Endothelial cell of umbilical vein (primary cell): ENCODE measurements at regions not wholly inside any gene's neighbourhood (a gene's known extent, or its start where the extent isn't known, plus 50 kb on each side); places are given as distances from the start of the nearest gene placed in this dataset.

Source experiments
- BruUV-seq: library from RNA; stranded (reverse); fragments of 400-500 nt; replicated peaks from 2 replicates; lab custom pipeline; 2021; lab: Mats Ljungman, UMichigan
- CTCF ChIA-PET: fragments of 300-600, 350-600 bp; sonication (Branson Sonifier 250); formaldehyde crosslinking; loops from one replicate; lab custom pipeline; 2021; ENCODE audit warnings: antibody characterized with exemption, inconsistent platforms; lab: Charles Lee
- POLR2A ChIA-PET: fragments of 300-600, 350-600 bp; sonication (Branson Sonifier 250); formaldehyde crosslinking; loops from one replicate; lab custom pipeline; 2021; ENCODE audit warnings: antibody characterized with exemption, inconsistent platforms; lab: Charles Lee
- DNase-seq: peaks from one replicate; pipeline ENCODE4 v3.0.0-alpha.2; 2011; ENCODE audit warnings: low read depth, low spot score
- FAIRE-seq: peaks from 2 replicates; lab custom pipeline; 2011; peaks lifted over from hg19 to GRCh38; lab: Jason Lieb, UNC
- H2AFZ ChIP-seq: 2 replicates; pipeline ENCODE4 v1.6.0; 2012; ENCODE audit warnings: low read depth, low read length, control low read depth, inconsistent platforms
- H3K27ac ChIP-seq: 2 replicates; pipeline ENCODE4 v1.5.1; 2011; ENCODE audit warnings: low read depth, mild to moderate bottlenecking, control low read depth, low read length, moderate library complexity; ENCODE audit not compliant: insufficient read depth
- H3K27me3 ChIP-seq, 2 experiments: 2 replicates each; pipeline versions ENCODE4 v1.6.0 to v1.6.1; 2011; ENCODE audit warnings: low read length in 2 of 2, mixed read lengths in 1 of 2; ENCODE audit not compliant: control insufficient read depth in 2 of 2, insufficient read depth in 2 of 2
- H3K36me3 ChIP-seq, 2 experiments: 2 replicates in 1 of 2; 3 replicates in 1 of 2; pipeline ENCODE4 v1.5.1; 2011; ENCODE audit warnings: low read length in 2 of 2, mild to moderate bottlenecking in 1 of 2, moderate library complexity in 1 of 2; ENCODE audit not compliant: control insufficient read depth in 2 of 2, insufficient read depth in 2 of 2; ENCODE audit errors: extremely low read depth in 1 of 2
- H3K4me1 ChIP-seq: 3 replicates; pipeline ENCODE4 v1.5.1; 2011; ENCODE audit warnings: mild to moderate bottlenecking, low read length; ENCODE audit not compliant: control insufficient read depth, insufficient read depth; ENCODE audit errors: extremely low read depth
- H3K4me2 ChIP-seq: 2 replicates; pipeline ENCODE4 v1.6.1; 2011; ENCODE audit warnings: low read length, control low read depth, mixed read lengths; ENCODE audit not compliant: insufficient read depth
- H3K4me3 ChIP-seq, 3 experiments: fragments of 200-600 bp in 1 of 3; sonication (generic), shearing (Covaris generic) in 1 of 3; replicated peaks in 1 of 3; 2 replicates each; pipeline ENCODE4 v1.5.1; 2011 to 2016; ENCODE audit warnings: control low read depth in 3 of 3, low read length in 3 of 3, mild to moderate bottlenecking in 2 of 3, inconsistent platforms in 1 of 3, low read depth in 1 of 3, moderate library complexity in 1 of 3; ENCODE audit not compliant: insufficient read depth in 1 of 3
- H3K79me2 ChIP-seq: 2 replicates; pipeline ENCODE4 v1.6.0; 2012; ENCODE audit warnings: low read length, inconsistent platforms; ENCODE audit not compliant: control insufficient read depth, insufficient read depth
- H3K9ac ChIP-seq: replicated peaks from 2 replicates; pipeline ENCODE3; 2011; ENCODE audit warnings: low read length, control low read depth; ENCODE audit not compliant: insufficient read depth; ENCODE audit errors: extremely low read depth
- H3K9me1 ChIP-seq: replicated peaks from 3 replicates; pipeline ENCODE4 v1.6.0; 2011; ENCODE audit warnings: mild to moderate bottlenecking, low read length; ENCODE audit not compliant: control insufficient read depth, insufficient read depth; ENCODE audit errors: extremely low read depth
- H3K9me3 ChIP-seq: replicated peaks from 2 replicates; pipeline ENCODE4 v1.5.1; 2012; ENCODE audit warnings: low read length, inconsistent platforms; ENCODE audit not compliant: control insufficient read depth, insufficient read depth
- H4K20me1 ChIP-seq: replicated peaks from 2 replicates; pipeline ENCODE3; 2011; ENCODE audit warnings: mild to moderate bottlenecking, low read length; ENCODE audit not compliant: control insufficient read depth, insufficient read depth; ENCODE audit errors: extremely low read depth
- EZH2 ChIP-seq: IDR thresholded peaks from 2 replicates; pipeline ENCODE4 v1.6.1; 2012; ENCODE audit warnings: borderline replicate concordance, low read depth, mild to moderate bottlenecking, moderate library complexity, low read length, inconsistent platforms; ENCODE audit not compliant: severe bottlenecking
- GATA2 ChIP-seq: IDR thresholded peaks from 2 replicates; pipeline ENCODE4 v1.7.0; 2011; ENCODE audit warnings: low read depth, mild to moderate bottlenecking, moderate library complexity, mixed read lengths, low read length; ENCODE audit not compliant: insufficient read length, insufficient read depth
- JUN ChIP-seq: IDR thresholded peaks from 2 replicates; pipeline ENCODE4 v1.6.1; 2011; ENCODE audit warnings: borderline replicate concordance, low read depth; ENCODE audit not compliant: insufficient read length, insufficient read depth
- MYC ChIP-seq: IDR thresholded peaks from one replicate; pipeline ENCODE4 v1.6.1; 2011; ENCODE audit warnings: mild to moderate bottlenecking, low read depth, low read length
- POLR2AphosphoS5 ChIP-seq: IDR thresholded peaks from 2 replicates; pipeline ENCODE4 v1.6.1; 2012; ENCODE audit warnings: low read depth, mild to moderate bottlenecking, control low read depth, low read length, moderate library complexity; ENCODE audit not compliant: insufficient read depth
- dilution Hi-C: fragments of 300-500 bp; cut with MboI; formaldehyde crosslinking; loops from one replicate; pipeline ENCODE4 v1.15.0; 2019; ENCODE audit warnings: low sequenced_read_pairs; ENCODE audit not compliant: extremely low pct_ligation_motif_present
- intact Hi-C: fragments of 100-400 bp; cut with micrococcal nuclease; formaldehyde crosslinking; loops from one replicate; pipeline ENCODE4 v1.10.0; 2022
- TF ChIP-seq, protein P1 (sequence below): IDR thresholded peaks from 2 replicates; pipeline ENCODE4 v1.6.1; 2011; ENCODE audit not compliant: insufficient read depth, insufficient read length
- TF ChIP-seq, protein P2 (sequence below), 2 donors: IDR thresholded peaks; 1 replicate in 1 of 2; 2 replicates in 1 of 2; pipeline ENCODE4 v1.5.1; 2011; ENCODE audit warnings: low read length in 2 of 2, mild to moderate bottlenecking in 2 of 2, moderate library complexity in 2 of 2, control low read depth in 1 of 2, inconsistent platforms in 1 of 2, low read depth in 1 of 2; ENCODE audit not compliant: insufficient read depth in 1 of 2; ENCODE audit errors: extremely low read depth in 1 of 2

DNA sequence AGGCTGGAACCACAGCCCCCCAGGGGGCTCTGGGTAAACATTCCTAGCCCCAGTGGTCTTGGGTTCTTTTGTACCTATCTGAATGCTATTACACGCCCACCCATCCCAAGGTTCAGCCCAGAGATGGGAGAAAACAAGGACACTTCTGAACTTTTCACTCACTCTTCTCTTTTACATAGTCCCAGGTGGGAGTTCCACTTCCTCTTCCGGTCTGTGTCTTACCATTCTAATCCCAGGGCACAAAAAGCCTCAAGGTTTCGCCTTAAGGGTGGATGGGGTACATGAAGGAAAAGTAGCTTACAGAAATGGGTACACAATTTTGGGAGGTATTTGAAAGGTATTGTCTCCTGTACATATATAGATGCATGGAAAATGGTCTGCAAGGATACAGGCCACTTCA lies 79.0 kb downstream of the TMEM30B start:
- CTCF ChIA-PET: no interaction called here

More for the DNA sequence above, 79.0 kb downstream of the TMEM30B start:
- H3K4me2 ChIP-seq: no peak overlapping the region
- H3K27me3 ChIP-seq: peaks cover 0 to 3% of the 10 kb centered on the region in 2 experiments
- no TSS peak for BruUV-seq
- no peak overlapping the region for H3K27ac ChIP-seq
- TF ChIP-seq JUN (no peak), GATA2 (no peak), POLR2AphosphoS5 (no peak), EZH2 (no peak), MYC (no peak)
- TF ChIP-seq, protein P1, sequence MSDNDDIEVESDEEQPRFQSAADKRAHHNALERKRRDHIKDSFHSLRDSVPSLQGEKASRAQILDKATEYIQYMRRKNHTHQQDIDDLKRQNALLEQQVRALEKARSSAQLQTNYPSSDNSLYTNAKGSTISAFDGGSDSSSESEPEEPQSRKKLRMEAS: no peak
- TF ChIP-seq, protein P2, sequence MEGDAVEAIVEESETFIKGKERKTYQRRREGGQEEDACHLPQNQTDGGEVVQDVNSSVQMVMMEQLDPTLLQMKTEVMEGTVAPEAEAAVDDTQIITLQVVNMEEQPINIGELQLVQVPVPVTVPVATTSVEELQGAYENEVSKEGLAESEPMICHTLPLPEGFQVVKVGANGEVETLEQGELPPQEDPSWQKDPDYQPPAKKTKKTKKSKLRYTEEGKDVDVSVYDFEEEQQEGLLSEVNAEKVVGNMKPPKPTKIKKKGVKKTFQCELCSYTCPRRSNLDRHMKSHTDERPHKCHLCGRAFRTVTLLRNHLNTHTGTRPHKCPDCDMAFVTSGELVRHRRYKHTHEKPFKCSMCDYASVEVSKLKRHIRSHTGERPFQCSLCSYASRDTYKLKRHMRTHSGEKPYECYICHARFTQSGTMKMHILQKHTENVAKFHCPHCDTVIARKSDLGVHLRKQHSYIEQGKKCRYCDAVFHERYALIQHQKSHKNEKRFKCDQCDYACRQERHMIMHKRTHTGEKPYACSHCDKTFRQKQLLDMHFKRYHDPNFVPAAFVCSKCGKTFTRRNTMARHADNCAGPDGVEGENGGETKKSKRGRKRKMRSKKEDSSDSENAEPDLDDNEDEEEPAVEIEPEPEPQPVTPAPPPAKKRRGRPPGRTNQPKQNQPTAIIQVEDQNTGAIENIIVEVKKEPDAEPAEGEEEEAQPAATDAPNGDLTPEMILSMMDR (IDR thresholded peaks at IDR 0.05; ENCODE audit: extremely low read depth in 1 of 2, insufficient read depth in 1 of 2, low read depth in 1 of 2, low read length in 2 of 2): no peak
- H2AFZ ChIP-seq: no peak overlapping the region
- intact Hi-C loops (no loop called here), dilution Hi-C loops (no loop called here)
- no peak overlapping the region for H3K9ac ChIP-seq
- DNase-seq (no peak), FAIRE-seq (no peak)
- H3K4me1 ChIP-seq: no peaks in the 10 kb centered on the region
- H3K9me3 ChIP-seq: no peaks in the 10 kb centered on the region
- no peak overlapping the region for H3K4me3 ChIP-seq
- POLR2A ChIA-PET: no interaction called here
- no peaks in the 10 kb centered on the region for H4K20me1 ChIP-seq
- no peaks in the 10 kb centered on the region for H3K9me1 ChIP-seq
- no peaks in the 10 kb centered on the region for H3K79me2 ChIP-seq
- no peaks in the 10 kb centered on the region for H3K36me3 ChIP-seq
